ENCODE measurements at regions not wholly inside any gene's neighbourhood (a gene's known extent, or its start where the extent isn't known, plus 50 kb on each side); places are given as distances from the start of the nearest gene placed in this dataset.

DNA sequence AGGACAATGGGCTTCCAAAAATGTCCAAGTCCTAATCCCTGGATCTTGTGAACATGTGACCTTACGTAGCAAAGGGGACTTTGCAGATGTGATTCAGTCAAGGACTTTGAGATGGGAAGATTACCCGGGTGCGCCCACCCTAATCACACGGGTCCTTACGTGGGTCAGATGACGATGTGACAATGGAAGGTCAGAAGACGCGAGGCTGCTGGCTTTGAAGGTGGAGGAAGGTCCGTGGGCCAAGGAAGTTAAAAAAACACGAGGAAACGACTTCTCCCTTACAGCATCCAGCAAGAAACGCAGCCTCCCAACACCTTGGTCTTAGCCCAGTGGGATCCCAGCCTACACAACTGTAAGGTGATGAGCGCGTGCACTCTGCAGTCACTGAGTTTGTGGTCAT lies 860.1 kb downstream of the TBC1D22A start:
- DNase-seq (ENCODE audit: low read depth): no peak
- TF ChIP-seq, protein P1, sequence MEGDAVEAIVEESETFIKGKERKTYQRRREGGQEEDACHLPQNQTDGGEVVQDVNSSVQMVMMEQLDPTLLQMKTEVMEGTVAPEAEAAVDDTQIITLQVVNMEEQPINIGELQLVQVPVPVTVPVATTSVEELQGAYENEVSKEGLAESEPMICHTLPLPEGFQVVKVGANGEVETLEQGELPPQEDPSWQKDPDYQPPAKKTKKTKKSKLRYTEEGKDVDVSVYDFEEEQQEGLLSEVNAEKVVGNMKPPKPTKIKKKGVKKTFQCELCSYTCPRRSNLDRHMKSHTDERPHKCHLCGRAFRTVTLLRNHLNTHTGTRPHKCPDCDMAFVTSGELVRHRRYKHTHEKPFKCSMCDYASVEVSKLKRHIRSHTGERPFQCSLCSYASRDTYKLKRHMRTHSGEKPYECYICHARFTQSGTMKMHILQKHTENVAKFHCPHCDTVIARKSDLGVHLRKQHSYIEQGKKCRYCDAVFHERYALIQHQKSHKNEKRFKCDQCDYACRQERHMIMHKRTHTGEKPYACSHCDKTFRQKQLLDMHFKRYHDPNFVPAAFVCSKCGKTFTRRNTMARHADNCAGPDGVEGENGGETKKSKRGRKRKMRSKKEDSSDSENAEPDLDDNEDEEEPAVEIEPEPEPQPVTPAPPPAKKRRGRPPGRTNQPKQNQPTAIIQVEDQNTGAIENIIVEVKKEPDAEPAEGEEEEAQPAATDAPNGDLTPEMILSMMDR (IDR thresholded peaks at IDR 0.05; ENCODE audit: control insufficient read depth, extremely low read depth, insufficient read depth): no peak
- H3K4me3 ChIP-seq (ENCODE audit: low read depth, low read length): no peak overlapping the region

- DNase-seq (ENCODE audit: low read depth): no peak
- no peak overlapping the region for H3K4me3 ChIP-seq (ENCODE audit: low read depth, low read length)
- TF ChIP-seq, protein P1 (IDR thresholded peaks at IDR 0.05; ENCODE audit: control insufficient read depth, extremely low read depth, insufficient read depth): no peak
Measured at GRCh38 chr22:47621253-47621652, 858.8 kb downstream of the TBC1D22A start.

DNA sequence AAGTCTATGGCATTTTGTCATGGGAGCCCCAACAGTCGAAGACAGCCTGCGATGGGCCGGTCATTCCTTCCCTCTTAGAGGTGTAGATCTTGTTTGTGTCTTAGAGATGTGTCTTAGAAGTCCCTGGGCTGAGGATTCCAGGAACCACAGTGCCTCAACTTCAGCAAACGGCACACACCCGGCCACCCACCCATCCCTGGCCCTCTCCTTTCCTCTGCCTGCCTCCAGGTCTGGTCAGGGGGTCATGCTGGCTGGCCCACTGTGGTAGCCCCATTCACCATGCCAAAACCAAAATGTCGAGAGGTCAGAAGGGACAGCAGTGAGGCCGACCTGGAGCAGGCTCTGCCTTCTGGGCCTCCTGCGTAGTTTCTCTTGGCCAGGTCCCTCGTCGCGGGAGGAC lies 857.9 kb downstream of the TBC1D22A start:
- TF ChIP-seq, protein P1 (IDR thresholded peaks at IDR 0.05; ENCODE audit: control insufficient read depth, extremely low read depth, insufficient read depth): no peak
- DNase-seq (ENCODE audit: low read depth): no peak
- H3K4me3 ChIP-seq (ENCODE audit: low read depth, low read length): no peak overlapping the region

- TF ChIP-seq, protein P1 (IDR thresholded peaks at IDR 0.05; ENCODE audit: control insufficient read depth, extremely low read depth, insufficient read depth): no peak
- no peak for DNase-seq (ENCODE audit: low read depth)
- no peak overlapping the region for H3K4me3 ChIP-seq (ENCODE audit: low read depth, low read length)
Measured at GRCh38 chr22:47619631-47620030, 857.2 kb downstream of the TBC1D22A start.

DNA sequence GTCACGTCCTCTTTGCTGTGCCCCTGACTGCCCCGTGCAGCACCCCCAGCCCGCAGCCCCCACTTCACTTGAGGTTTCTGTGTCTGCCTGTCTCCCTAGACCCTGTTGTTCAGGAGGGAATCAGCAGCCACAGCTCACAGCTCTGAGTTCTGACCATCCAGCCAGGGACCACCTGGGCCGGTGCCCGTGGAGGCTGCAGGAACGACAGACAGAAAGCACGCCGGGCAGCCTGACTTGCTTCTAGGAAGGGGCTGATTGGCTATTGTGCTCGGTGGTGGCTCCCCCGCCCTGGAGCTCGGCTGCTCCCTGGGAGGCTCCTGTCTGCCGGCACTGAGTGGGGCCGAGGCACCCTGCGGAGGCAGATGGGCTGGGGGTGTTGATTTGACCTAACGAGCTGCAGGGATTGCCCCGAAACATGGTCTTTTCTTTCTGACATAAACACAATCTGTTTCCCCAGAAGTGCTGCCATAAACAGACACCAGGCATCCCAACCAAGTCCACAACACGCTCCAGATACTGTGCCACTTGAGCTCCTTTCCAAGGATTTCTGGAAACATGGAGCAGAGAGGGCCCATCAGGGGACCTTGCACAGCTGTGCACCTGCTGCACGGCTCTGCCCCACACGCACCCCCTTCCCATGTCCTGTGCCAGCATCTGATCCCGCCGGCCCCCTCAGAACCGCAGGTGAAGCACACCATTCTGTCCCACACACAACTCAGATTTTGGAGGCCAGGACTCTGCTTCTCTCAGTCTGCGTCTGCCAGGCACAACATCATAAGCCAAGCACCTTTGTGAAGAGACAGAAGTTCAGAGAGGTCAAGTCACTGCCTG lies 855.9 kb downstream of the TBC1D22A start:
- no peak overlapping the region for H3K4me3 ChIP-seq (ENCODE audit: low read depth, low read length)
- DNase-seq (ENCODE audit: low read depth): no peak
- TF ChIP-seq, protein P1 (IDR thresholded peaks at IDR 0.05; ENCODE audit: control insufficient read depth, extremely low read depth, insufficient read depth): no peak

- H3K4me3 ChIP-seq (ENCODE audit: low read depth, low read length): no peak overlapping the region
- DNase-seq (ENCODE audit: low read depth): no peak
- TF ChIP-seq, protein P1 (IDR thresholded peaks at IDR 0.05; ENCODE audit: control insufficient read depth, extremely low read depth, insufficient read depth): no peak
Measured at GRCh38 chr22:47617186-47617585, 854.7 kb downstream of the TBC1D22A start.
